MCF 10A (cell line): ENCODE measurements at regions not wholly inside any gene's neighbourhood (a gene's known extent, or its start where the extent isn't known, plus 50 kb on each side); places are given as distances from the start of the nearest gene placed in this dataset.

ENCODE experiments used
- BruUV-seq: library from RNA; stranded (reverse); fragments of 400-500 nt; replicated peaks from 2 replicates; lab custom pipeline; 2021; lab: Mats Ljungman, UMichigan
- CTCF ChIA-PET: fragments of 300-600 bp; sonication (Branson Sonifier 250); formaldehyde crosslinking; extraction: SDS; loops from one replicate; lab custom pipeline; 2021; ENCODE audit warnings: antibody characterized with exemption, inconsistent platforms; lab: Yijun Ruan, JAX
- POLR2A ChIA-PET: fragments of 300-600, 350-650 bp; sonication (Branson Sonifier 250); formaldehyde crosslinking; extraction: SDS; loops from one replicate; lab custom pipeline; 2020; ENCODE audit warnings: antibody characterized with exemption, inconsistent platforms; lab: Yijun Ruan, JAX
- DNase-seq: peaks from one replicate; pipeline ENCODE4 v3.0.0-alpha.2; 2018; ENCODE audit not compliant: unreplicated experiment
- H3K27ac Mint-ChIP-seq: one replicate; pipeline ENCODE4 v1.8.0; 2022; ENCODE audit warnings: mild to moderate bottlenecking, low read depth, mixed read lengths; ENCODE audit not compliant: unreplicated experiment
- H3K27me3 Mint-ChIP-seq: one replicate; pipeline ENCODE4 v1.8.0; 2022; ENCODE audit warnings: mixed read lengths; ENCODE audit not compliant: insufficient read depth, unreplicated experiment
- H3K36me3 Mint-ChIP-seq: one replicate; pipeline ENCODE4 v1.8.0; 2022; ENCODE audit warnings: mild to moderate bottlenecking, moderate library complexity, mixed read lengths; ENCODE audit not compliant: insufficient read depth, unreplicated experiment
- H3K4me1 Mint-ChIP-seq: one replicate; pipeline ENCODE4 v1.8.0; 2022; ENCODE audit warnings: mixed read lengths; ENCODE audit not compliant: insufficient read depth, unreplicated experiment
- H3K4me3 Mint-ChIP-seq: one replicate; pipeline ENCODE4 v1.8.0; 2022; ENCODE audit warnings: mild to moderate bottlenecking, moderate library complexity, mixed read lengths; ENCODE audit not compliant: unreplicated experiment
- H3K9me3 Mint-ChIP-seq: one replicate; pipeline ENCODE4 v1.8.0; 2022; ENCODE audit warnings: mixed read lengths; ENCODE audit not compliant: unreplicated experiment
- intact Hi-C: fragments of 100-400 bp; cut with micrococcal nuclease; formaldehyde crosslinking; loops from 2 replicates; pipeline ENCODE4 v1.14.1; 2022
- TF ChIP-seq, protein P1 (sequence below): fragments of 200-600 bp; IDR thresholded peaks from one replicate; pipeline ENCODE4 v1.8.0; 2022; ENCODE audit warnings: antibody characterized with exemption, mild to moderate bottlenecking; ENCODE audit not compliant: unreplicated experiment

DNA sequence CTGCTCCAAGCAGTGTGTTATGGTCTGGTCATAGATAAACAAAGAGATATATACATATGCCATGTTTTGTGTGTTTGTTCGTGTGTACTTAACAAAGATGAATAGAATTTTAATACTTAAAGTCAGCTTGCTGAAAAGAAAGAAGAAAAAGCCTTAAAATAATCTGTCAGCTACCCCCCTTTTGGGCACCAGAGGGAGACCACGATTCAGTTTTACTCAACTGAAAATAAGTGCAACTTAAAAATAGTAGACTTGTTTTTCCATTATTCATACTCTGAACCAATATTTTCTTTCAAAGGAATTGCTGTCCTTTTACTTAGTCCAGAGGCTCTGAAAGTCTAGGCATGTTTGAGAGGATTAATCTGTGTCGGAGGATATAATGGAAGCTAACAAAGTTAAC is 181.7 kb upstream of the AGTR2 start:
- CTCF ChIA-PET, result interaction anchor here (0.6 to 1.1 kb wide), 2 partner anchors 23 to 48 kb away, joined by 3 to 4 read pairs; no protein-coding TSS in a partner anchor
- no peak overlapping the region for H3K27ac Mint-ChIP-seq
- H3K4me3 Mint-ChIP-seq, result no peak overlapping the region
- intact Hi-C loops, result no loop called here
- TF ChIP-seq, protein P1, sequence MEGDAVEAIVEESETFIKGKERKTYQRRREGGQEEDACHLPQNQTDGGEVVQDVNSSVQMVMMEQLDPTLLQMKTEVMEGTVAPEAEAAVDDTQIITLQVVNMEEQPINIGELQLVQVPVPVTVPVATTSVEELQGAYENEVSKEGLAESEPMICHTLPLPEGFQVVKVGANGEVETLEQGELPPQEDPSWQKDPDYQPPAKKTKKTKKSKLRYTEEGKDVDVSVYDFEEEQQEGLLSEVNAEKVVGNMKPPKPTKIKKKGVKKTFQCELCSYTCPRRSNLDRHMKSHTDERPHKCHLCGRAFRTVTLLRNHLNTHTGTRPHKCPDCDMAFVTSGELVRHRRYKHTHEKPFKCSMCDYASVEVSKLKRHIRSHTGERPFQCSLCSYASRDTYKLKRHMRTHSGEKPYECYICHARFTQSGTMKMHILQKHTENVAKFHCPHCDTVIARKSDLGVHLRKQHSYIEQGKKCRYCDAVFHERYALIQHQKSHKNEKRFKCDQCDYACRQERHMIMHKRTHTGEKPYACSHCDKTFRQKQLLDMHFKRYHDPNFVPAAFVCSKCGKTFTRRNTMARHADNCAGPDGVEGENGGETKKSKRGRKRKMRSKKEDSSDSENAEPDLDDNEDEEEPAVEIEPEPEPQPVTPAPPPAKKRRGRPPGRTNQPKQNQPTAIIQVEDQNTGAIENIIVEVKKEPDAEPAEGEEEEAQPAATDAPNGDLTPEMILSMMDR, result peak; percentile 10
- POLR2A ChIA-PET, result interaction anchor here (0.5 kb wide), 1 partner anchor 1314 kb away, joined by 4 read pairs; no protein-coding TSS in a partner anchor
- no peak for DNase-seq
- peaks cover 7% of the 10 kb centered on the region for H3K9me3 Mint-ChIP-seq
- H3K36me3 Mint-ChIP-seq, result no peaks in the 10 kb centered on the region
- H3K4me1 Mint-ChIP-seq, result no peaks in the 10 kb centered on the region
- peaks cover 81% of the 10 kb centered on the region for H3K27me3 Mint-ChIP-seq
- BruUV-seq, result no TSS peak

DNA sequence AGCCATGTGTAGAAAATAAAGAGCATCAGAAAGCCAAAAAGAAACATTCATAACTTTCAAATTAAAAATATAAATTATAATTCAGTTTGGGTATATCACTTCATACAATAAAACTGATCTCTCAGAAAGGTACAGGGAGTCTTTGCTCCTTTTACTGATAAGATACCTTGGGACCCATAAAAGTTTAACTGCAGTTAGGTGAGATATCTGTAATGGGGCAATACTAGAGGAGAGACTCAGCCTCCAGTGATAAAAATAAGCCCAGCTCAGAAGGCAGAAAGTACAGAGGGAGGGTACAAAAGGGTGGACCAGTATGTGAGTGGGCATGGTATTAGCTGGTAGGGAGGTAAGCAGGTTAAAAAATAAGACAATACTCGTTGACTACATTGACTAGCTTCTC is 180.9 kb upstream of the AGTR2 start:
- CTCF ChIA-PET, result no interaction called here
- H3K4me1 Mint-ChIP-seq, result no peaks in the 10 kb centered on the region
- no peaks in the 10 kb centered on the region for H3K9me3 Mint-ChIP-seq
- no TSS peak for BruUV-seq
- H3K36me3 Mint-ChIP-seq, result no peaks in the 10 kb centered on the region
- H3K4me3 Mint-ChIP-seq, result no peak overlapping the region
- DNase-seq, result no peak
- H3K27me3 Mint-ChIP-seq, result peaks cover 81% of the 10 kb centered on the region
- H3K27ac Mint-ChIP-seq, result no peak overlapping the region
- POLR2A ChIA-PET, result no interaction called here
- intact Hi-C loops, result no loop called here
- TF ChIP-seq, protein P1, result no peak

DNA sequence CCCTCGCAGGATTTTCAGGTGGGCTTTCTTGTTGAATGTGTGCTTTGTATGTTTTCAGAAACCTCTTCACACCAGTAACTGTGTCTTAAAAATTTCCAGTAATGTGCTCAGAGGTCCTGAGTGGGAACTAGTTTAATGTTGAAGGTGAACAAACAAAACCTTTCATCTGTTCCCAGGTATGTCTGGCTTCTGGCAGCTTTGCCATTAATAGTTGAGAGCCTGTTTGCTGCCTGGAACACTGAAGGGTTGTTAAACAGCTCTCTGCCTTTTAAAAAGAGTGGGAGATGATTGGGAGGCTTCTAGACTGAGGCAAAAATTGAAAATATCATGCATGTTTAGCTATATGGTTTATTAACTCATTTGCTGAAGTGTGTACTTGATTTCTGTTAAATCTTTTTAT is 161.2 kb upstream of the AGTR2 start:
- Mint-ChIP-seq H3K27me3 (peaks cover 44% of the 10 kb centered on the region), H3K9me3 (peaks cover 10% of the 10 kb centered on the region), H3K27ac (no peak overlapping the region), H3K36me3 (no peaks in the 10 kb centered on the region), H3K4me1 (peaks cover 16% of the 10 kb centered on the region), H3K4me3 (no peak overlapping the region)
- no peak for DNase-seq
- TF ChIP-seq, protein P1, result no peak
- intact Hi-C loops, result no loop called here
- BruUV-seq, result no TSS peak
- ChIA-PET CTCF (no interaction called here), POLR2A (no interaction called here)

- Mint-ChIP-seq H3K4me3 (peak overlapping the region; percentile 1), H3K9me3 (peaks cover 10% of the 10 kb centered on the region), H3K36me3 (no peaks in the 10 kb centered on the region), H3K4me1 (peaks cover 16% of the 10 kb centered on the region), H3K27me3 (peaks cover 50% of the 10 kb centered on the region), H3K27ac (no peak overlapping the region)
- TF ChIP-seq, protein P1, result no peak
- BruUV-seq, result no TSS peak
- CTCF ChIA-PET, result no interaction called here
- DNase-seq, result no peak
- POLR2A ChIA-PET, result no interaction called here
- intact Hi-C loops, result no loop called here
These were observed 160.5 kb upstream of the AGTR2 start for GRCh38 chrX:116009861-116010710.
